CD14-positive monocyte (primary cell): ENCODE measurements at regions not wholly inside any gene's neighbourhood (a gene's known extent, or its start where the extent isn't known, plus 50 kb on each side); places are given as distances from the start of the nearest gene placed in this dataset.
"Not testable (repeated sequence)": the region's sequence is repeated elsewhere in the genome, so short reads cannot be mapped to it uniquely, and the experiment has no call there.

Source experiments
- DNase-seq, 3 donors: peaks; one replicate each; pipeline ENCODE4 v3.0.0-alpha.2; 2011 to 2022
- H2AFZ ChIP-seq: 2 replicates; pipeline ENCODE4 v1.6.0; 2012; ENCODE audit warnings: mild to moderate bottlenecking, low read depth, low read length, inconsistent platforms; ENCODE audit not compliant: insufficient read depth, poor library complexity, severe bottlenecking
- H3K27ac ChIP-seq, 2 donors: 1 replicate in 1 of 2; 2 replicates in 1 of 2; pipeline ENCODE4 v1.5.1; 2012 to 2013; ENCODE audit warnings: low read length in 2 of 2, control low read depth in 1 of 2, inconsistent platforms in 1 of 2, low read depth in 1 of 2, mild to moderate bottlenecking in 1 of 2
- H3K27me3 ChIP-seq, 2 donors: one replicate each; pipeline versions ENCODE4 v1.6.0 to v1.6.1; 2011 to 2013; ENCODE audit warnings: low read length in 2 of 2; ENCODE audit not compliant: control insufficient read depth in 2 of 2, insufficient read depth in 2 of 2
- H3K36me3 ChIP-seq, 2 donors: replicated peaks in 1 of 2; 1 replicate in 1 of 2; 2 replicates in 1 of 2; pipeline versions ENCODE4 v1.5.1 to v1.6.1; 2012 to 2013; ENCODE audit warnings: low read length in 2 of 2, control low read depth in 1 of 2, inconsistent platforms in 1 of 2, mild to moderate bottlenecking in 1 of 2; ENCODE audit not compliant: insufficient read depth in 2 of 2, control insufficient read depth in 1 of 2
- H3K4me1 ChIP-seq, 2 donors: 1 replicate in 1 of 2; 2 replicates in 1 of 2; pipeline versions ENCODE4 v1.5.1 to v1.6.1; 2012 to 2013; ENCODE audit warnings: low read length in 2 of 2, control low read depth in 1 of 2, inconsistent platforms in 1 of 2, mild to moderate bottlenecking in 1 of 2, moderate library complexity in 1 of 2; ENCODE audit not compliant: insufficient read depth in 2 of 2, control insufficient read depth in 1 of 2
- H3K4me2 ChIP-seq: replicated peaks from 2 replicates; pipeline ENCODE3; 2012; ENCODE audit warnings: low read length, moderate library complexity, mild to moderate bottlenecking; ENCODE audit not compliant: poor library complexity, severe bottlenecking; ENCODE audit errors: extremely low read depth
- H3K4me3 ChIP-seq, 3 experiments: fragments of 200-600 bp in 1 of 3; sonication (generic) in 1 of 3; replicated peaks in 1 of 3; 1 replicate in 2 of 3; 2 replicates in 1 of 3; pipeline ENCODE4 v1.5.1; 2011 to 2013; ENCODE audit warnings: low read length in 3 of 3, mild to moderate bottlenecking in 3 of 3, control low read depth in 2 of 3, low read depth in 2 of 3, inconsistent platforms in 1 of 3, moderate library complexity in 1 of 3
- H3K79me2 ChIP-seq: 2 replicates; pipeline ENCODE4 v1.6.0; 2012; ENCODE audit warnings: mild to moderate bottlenecking, control low read depth, inconsistent platforms, low read length, moderate library complexity; ENCODE audit not compliant: insufficient read depth
- H3K9ac ChIP-seq: 2 replicates; pipeline ENCODE4 v1.6.0; 2017; ENCODE audit warnings: low read length, mild to moderate bottlenecking; ENCODE audit not compliant: insufficient read depth, poor library complexity, severe bottlenecking
- H3K9me3 ChIP-seq, 2 donors: replicated peaks in 1 of 2; 1 replicate in 1 of 2; 2 replicates in 1 of 2; pipeline versions ENCODE4 v1.5.1 to v1.6.1; 2012 to 2013; ENCODE audit warnings: low read length in 2 of 2, control low read depth in 1 of 2; ENCODE audit not compliant: control insufficient read depth in 1 of 2, insufficient read depth in 1 of 2
- H4K20me1 ChIP-seq: 2 replicates; pipeline ENCODE4 v1.6.0; 2012; ENCODE audit warnings: mild to moderate bottlenecking, low read length, control low read depth, moderate library complexity; ENCODE audit not compliant: insufficient read depth
- H3K27ac Mint-ChIP-seq, 7 donors: one replicate each; pipeline ENCODE4 v1.8.0; 2020; ENCODE audit warnings: mild to moderate bottlenecking in 7 of 7, mixed read lengths in 7 of 7, moderate library complexity in 6 of 7, inconsistent platforms in 2 of 7
- H3K27me3 Mint-ChIP-seq, 3 donors: one replicate each; pipeline ENCODE4 v1.8.0; 2021 to 2022; ENCODE audit warnings: low read depth in 3 of 3, mild to moderate bottlenecking in 3 of 3, mixed read lengths in 3 of 3, moderate library complexity in 3 of 3, inconsistent platforms in 1 of 3
- H3K36me3 Mint-ChIP-seq, 2 donors: one replicate each; pipeline ENCODE4 v1.8.0; 2020; ENCODE audit warnings: mixed read lengths in 2 of 2, inconsistent platforms in 1 of 2, mild to moderate bottlenecking in 1 of 2
- H3K4me1 Mint-ChIP-seq: one replicate; pipeline ENCODE4 v1.8.0; 2020; ENCODE audit warnings: mild to moderate bottlenecking, mixed read lengths
- H3K4me3 Mint-ChIP-seq, 2 donors: one replicate each; pipeline ENCODE4 v1.8.0; 2020; ENCODE audit warnings: mild to moderate bottlenecking in 2 of 2, mixed read lengths in 2 of 2, moderate library complexity in 1 of 2
- H3K9me3 Mint-ChIP-seq, 7 donors: one replicate each; pipeline ENCODE4 v1.8.0; 2020 to 2022; ENCODE audit warnings: mixed read lengths in 7 of 7, mild to moderate bottlenecking in 6 of 7, moderate library complexity in 6 of 7, inconsistent platforms in 2 of 7
- WGBS: methylation state at CpG from one replicate; pipeline ENCODE4 v1.1.5; 2013; ENCODE audit warnings: missing lambda C conversion rate; ENCODE audit not compliant: insufficient coverage; 5-methylcytosine and 5-hydroxymethylcytosine counted together
- intact Hi-C, 2 donors: fragments of 100-400 bp; cut with micrococcal nuclease; formaldehyde crosslinking; loops; one replicate each; pipeline versions ENCODE4 v1.15.0 to v1.15.1; 2023

GRCh38 chr2:87285139-87285538 is 263.5 kb upstream of the PLGLB1 start:
- H3K4me1 ChIP-seq, H3K9me3 ChIP-seq, H3K27me3 Mint-ChIP-seq, DNase-seq, H3K36me3 Mint-ChIP-seq, H3K27ac ChIP-seq, H2AFZ ChIP-seq, H3K79me2 ChIP-seq, H3K4me3 Mint-ChIP-seq, H3K27ac Mint-ChIP-seq, H3K9me3 Mint-ChIP-seq, H3K27me3 ChIP-seq, H3K4me1 Mint-ChIP-seq, H3K4me2 ChIP-seq, H3K9ac ChIP-seq, H3K4me3 ChIP-seq, H4K20me1 ChIP-seq, intact Hi-C loops, H3K36me3 ChIP-seq: not testable (repeated sequence)
- WGBS = no CpG with 5 or more reads among the region's 4 CpGs

GRCh38 chr2:87290566-87291307 is 269.1 kb upstream of the PLGLB1 start:
- Histone ChIP-seq H3K27ac (peak overlapping the region in 1 of 2 donors; percentile 36), H2AFZ (peak overlapping the region; percentile 53), H3K4me3 (peak overlapping the region in 1 of 3 experiments; percentile 46), H3K4me1 (peaks cover 11 to 13% of the 10 kb centered on the region in 2 donors)
- H3K9ac ChIP-seq, H3K4me2 ChIP-seq, H3K36me3 Mint-ChIP-seq, H3K27me3 Mint-ChIP-seq, H3K27me3 ChIP-seq, H3K79me2 ChIP-seq, H3K9me3 ChIP-seq, H4K20me1 ChIP-seq, intact Hi-C loops, H3K36me3 ChIP-seq, H3K9me3 Mint-ChIP-seq: not testable (repeated sequence)
- Mint-ChIP-seq H3K4me1 (peaks cover 12% of the 10 kb centered on the region), H3K27ac (peak overlapping the region in 5 of 7 donors; percentile 41 to 69 (median 50)), H3K4me3 (peak overlapping the region in 1 of 2 donors; percentile 36)
- DNase-seq = peak in 2 of 3 donors; percentile 2 to 5
- no CpG with 5 or more reads among the region's 7 CpGs for WGBS

GRCh38 chr2:87291400-87292200 is 270.0 kb upstream of the PLGLB1 start:
- H3K27me3 ChIP-seq, H3K9me3 Mint-ChIP-seq, intact Hi-C loops, H3K9me3 ChIP-seq, H4K20me1 ChIP-seq, H2AFZ ChIP-seq, H3K27me3 Mint-ChIP-seq, H3K4me2 ChIP-seq, H3K36me3 Mint-ChIP-seq, H3K9ac ChIP-seq, H3K79me2 ChIP-seq, H3K36me3 ChIP-seq: not testable (repeated sequence)
- H3K4me3 Mint-ChIP-seq = peak overlapping the region; percentile 34 to 60
- peak overlapping the region in 4 of 7 donors; percentile 46 to 84 (median 70) for H3K27ac Mint-ChIP-seq
- Histone ChIP-seq H3K4me1 (peaks cover 11 to 13% of the 10 kb centered on the region in 2 donors), H3K27ac (peak overlapping the region in 1 of 2 donors; percentile 58), H3K4me3 (peak overlapping the region in 1 of 3 experiments; percentile 46)
- peaks cover 12% of the 10 kb centered on the region for H3K4me1 Mint-ChIP-seq
- no CpG with 5 or more reads among the region's 7 CpGs for WGBS
- peak in 2 of 3 donors; percentile 7 to 12 for DNase-seq

GRCh38 chr2:87293931-87294594 is 272.4 kb upstream of the PLGLB1 start:
- intact Hi-C loops, H3K27me3 ChIP-seq, H3K9me3 ChIP-seq, H2AFZ ChIP-seq, H4K20me1 ChIP-seq, H3K27me3 Mint-ChIP-seq, DNase-seq, H3K4me3 ChIP-seq, H3K27ac ChIP-seq, H3K27ac Mint-ChIP-seq, H3K4me2 ChIP-seq, H3K9me3 Mint-ChIP-seq, H3K9ac ChIP-seq, H3K4me3 Mint-ChIP-seq, H3K36me3 Mint-ChIP-seq, H3K79me2 ChIP-seq, H3K36me3 ChIP-seq: not testable (repeated sequence)
- peaks cover 11 to 13% of the 10 kb centered on the region in 2 donors for H3K4me1 ChIP-seq
- WGBS = no CpG with 5 or more reads among the region's 2 CpGs
- H3K4me1 Mint-ChIP-seq = peaks cover 12% of the 10 kb centered on the region
